HG02588 (cell line): ENCODE measurements at regions not wholly inside any gene's neighbourhood (a gene's known extent, or its start where the extent isn't known, plus 50 kb on each side); places are given as distances from the start of the nearest gene placed in this dataset.
"Not testable (repeated sequence)": the region's sequence is repeated elsewhere in the genome, so short reads cannot be mapped to it uniquely, and the experiment has no call there.

Source experiments
- ATAC-seq: cut with Tn5 transposase; IDR thresholded peaks from one replicate; pipeline ENCODE4 v1.9.1; 2021; ENCODE audit warnings: mild to moderate bottlenecking, moderate library complexity; ENCODE audit not compliant: unreplicated experiment

DNA sequence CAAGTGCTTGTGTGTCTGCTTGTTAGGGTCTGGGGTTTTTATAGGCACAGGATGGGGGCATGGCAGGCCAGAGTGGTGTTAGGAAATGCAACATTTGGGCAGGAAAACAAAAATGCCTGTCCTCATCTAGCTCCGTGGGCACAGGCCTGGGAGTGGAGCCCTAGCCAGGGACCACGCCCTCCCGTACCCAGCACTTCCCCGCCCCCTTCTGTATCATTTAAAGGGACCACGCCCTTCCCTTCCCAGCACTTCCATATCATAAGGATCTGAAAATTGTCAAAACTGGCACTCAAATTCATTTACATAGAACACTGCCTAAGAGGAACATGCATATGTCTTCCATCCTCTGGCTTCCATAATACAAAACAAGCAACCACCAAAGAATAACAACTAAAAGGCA lies 185.8 kb downstream of the B3GLCT start:
- no peak for ATAC-seq

GRCh38 chr13:31394506-31394905 lies 194.7 kb downstream of the B3GLCT start:
- no peak for ATAC-seq

DNA sequence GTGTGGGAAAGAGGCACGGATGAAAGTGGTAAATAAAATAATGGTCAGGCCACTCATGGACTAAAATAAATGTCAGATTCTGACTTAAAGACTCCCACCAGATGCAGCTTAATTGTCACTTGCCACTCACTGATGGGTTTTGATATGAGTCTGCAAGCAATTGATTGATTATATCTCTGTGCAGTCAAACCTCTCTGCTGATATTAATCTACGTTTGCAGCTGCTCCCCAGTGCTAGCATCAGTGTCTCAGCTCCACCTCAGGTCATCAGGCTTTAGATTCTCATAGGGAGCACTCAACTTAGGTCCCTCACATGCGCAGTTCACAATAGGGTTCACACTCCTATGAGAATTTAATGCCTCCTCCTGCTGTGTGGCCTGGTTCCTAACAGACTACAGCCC lies 195.3 kb downstream of the B3GLCT start:
- no peak for ATAC-seq

- ATAC-seq, result no peak
These were observed 199.9 kb downstream of the B3GLCT start for GRCh38 chr13:31399690-31400089.

- ATAC-seq, result not testable (repeated sequence)
These were observed 203.9 kb downstream of the B3GLCT start for GRCh38 chr13:31403711-31404110.

- no peak for ATAC-seq
These were observed 209.2 kb downstream of the B3GLCT start for GRCh38 chr13:31408927-31409326.

GRCh38 chr13:31409678-31410356 lies 210.0 kb downstream of the B3GLCT start:
- no peak for ATAC-seq

DNA sequence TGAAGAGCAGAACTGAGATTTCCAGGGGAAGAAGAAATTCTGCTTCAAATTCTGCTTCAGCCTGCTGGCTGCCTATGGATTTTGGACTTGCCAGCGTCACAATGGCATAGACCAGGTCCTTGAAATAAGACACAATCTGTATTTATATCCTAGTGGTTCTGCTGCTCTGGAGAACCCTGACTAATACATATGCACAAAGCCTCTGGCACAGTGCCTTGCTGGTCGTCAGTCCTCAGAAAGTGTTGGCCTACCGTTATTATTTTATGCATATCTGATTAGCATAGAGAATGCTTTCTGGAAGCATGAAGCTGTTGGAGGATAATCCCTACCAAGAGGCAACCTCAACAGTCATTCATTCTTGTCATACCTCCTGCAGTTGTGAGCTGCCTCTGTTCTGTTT lies 213.7 kb downstream of the B3GLCT start:
- ATAC-seq, result no peak

DNA sequence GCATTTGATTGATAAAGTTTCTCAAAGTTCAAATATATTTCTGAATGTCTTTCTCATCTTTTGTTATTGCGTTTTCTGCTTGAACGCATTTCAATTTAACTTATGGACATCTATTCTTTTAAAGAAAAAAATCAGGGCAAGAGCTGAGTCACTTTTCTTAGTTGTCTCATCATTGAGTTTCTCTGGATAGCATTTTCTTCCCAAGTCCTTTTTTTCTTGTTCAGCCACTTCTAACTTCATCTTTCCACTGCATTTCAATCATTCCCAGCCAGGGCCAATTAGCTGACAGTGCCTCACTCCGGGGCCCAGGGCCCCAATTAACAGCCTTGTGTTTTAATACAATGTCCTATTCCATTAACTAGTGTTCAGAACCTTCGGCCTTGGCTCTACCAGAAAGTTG lies 216.3 kb downstream of the B3GLCT start:
- no peak for ATAC-seq

DNA sequence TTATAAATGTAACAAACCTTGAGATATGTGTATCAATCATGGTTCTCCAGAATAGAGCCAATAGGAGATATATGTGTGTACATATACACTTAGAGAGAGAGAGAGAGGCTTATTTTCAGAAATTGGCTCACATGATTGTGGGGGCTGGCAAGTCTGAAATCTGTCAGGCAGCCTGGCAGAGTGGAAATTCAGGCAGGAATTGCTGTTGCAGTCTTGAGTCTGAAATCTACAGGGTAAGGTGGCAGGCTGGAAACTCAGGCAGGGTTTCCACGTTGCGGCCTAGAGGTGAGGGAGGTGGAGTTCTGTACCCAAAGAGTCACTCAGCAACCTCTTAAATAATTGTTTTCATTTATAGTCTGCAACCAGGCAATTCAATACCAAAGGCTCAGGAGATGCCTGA lies 218.4 kb downstream of the B3GLCT start:
- ATAC-seq, result no peak

GRCh38 chr13:31421756-31422155 lies 222.0 kb downstream of the B3GLCT start:
- no peak for ATAC-seq

GRCh38 chr13:31424130-31424729 lies 224.5 kb downstream of the B3GLCT start:
- peak; percentile 99 for ATAC-seq

GRCh38 chr13:31426395-31426794 lies 226.6 kb downstream of the B3GLCT start:
- ATAC-seq, result no peak

- ATAC-seq, result no peak
These were observed 227.7 kb downstream of the B3GLCT start for GRCh38 chr13:31427151-31428100.

- ATAC-seq, result no peak
These were observed 232.0 kb downstream of the B3GLCT start for GRCh38 chr13:31431722-31432137.

GRCh38 chr13:31433207-31433606 lies 233.4 kb downstream of the B3GLCT start:
- ATAC-seq, result no peak

- ATAC-seq, result no peak
These were observed 234.0 kb downstream of the B3GLCT start for GRCh38 chr13:31433746-31434145.

DNA sequence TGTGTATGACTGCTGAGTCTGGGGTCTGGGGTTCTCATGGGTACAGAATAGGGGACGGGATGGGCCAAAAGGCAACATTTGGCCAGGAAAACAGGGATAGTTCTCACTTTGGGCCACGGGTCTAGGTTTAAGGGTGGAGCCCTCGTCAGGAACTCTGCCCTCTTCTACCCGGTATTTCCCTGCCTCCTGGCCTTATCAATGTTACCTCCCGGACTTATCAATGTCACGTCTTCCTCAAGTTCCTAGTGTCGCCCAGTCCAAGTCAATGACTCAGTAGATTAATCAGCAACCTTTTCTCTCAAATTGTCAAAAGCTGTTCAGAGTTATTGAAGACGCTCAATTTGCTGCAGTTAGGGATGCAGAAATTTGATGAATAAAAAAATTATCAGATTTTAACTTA lies 234.8 kb downstream of the B3GLCT start:
- ATAC-seq, result no peak

DNA sequence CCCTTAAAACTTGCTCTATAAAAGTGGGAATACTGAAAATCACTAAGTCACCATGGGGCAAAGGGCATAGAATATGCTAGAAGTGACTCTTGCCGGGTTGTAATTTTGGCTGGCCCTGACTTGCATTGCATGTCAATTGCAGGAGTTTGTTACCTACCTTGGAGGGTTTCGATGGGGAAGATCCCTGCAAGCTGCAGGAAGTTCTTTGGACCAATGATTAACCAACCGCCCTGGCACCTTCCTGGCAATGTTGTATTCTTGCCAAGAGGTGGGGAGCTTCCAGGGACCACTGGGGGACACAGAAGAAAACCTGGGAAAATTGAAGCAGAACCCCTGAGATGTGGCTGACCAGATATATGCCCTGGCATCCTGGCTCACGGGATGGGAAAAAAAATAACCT lies 235.8 kb downstream of the B3GLCT start:
- no peak for ATAC-seq

DNA sequence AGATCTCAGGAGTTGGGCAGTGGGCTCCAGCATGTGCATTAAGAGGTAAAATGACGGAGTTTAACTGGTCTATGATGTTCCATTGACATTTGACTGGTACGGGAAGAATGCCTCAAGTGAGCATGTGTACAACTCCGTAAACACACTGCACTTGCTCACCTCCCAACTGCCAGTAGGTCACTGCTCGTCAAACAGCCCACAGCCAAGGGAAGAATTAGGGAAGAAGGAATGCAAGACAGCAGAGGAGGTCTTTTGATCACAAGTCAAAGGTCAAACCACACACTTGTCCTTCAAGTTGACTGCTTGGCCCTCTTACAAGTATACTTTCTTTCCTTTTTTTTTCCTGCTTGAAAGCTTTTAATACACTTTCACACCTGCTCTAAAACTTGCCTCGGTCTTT lies 236.7 kb downstream of the B3GLCT start:
- ATAC-seq, result no peak

DNA sequence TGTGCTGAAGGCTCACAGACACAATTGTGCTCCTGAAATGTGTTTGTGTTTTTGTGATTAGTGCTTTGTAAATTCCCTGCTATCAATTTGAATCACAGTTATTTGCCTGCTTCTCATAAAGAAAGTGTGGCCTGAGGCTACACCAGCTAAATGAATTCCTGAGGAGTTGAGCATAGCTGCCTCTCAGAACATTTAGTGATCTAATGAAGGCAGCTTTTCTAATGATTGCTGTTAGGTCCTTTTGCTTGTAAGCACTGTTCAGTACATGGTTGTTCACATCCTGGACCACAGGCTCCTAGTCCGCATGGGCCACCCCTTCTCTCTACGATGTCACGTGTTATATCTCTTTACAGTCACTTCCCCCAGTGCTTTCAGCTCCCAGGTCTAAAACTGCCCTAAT lies 238.2 kb downstream of the B3GLCT start:
- no peak for ATAC-seq

DNA sequence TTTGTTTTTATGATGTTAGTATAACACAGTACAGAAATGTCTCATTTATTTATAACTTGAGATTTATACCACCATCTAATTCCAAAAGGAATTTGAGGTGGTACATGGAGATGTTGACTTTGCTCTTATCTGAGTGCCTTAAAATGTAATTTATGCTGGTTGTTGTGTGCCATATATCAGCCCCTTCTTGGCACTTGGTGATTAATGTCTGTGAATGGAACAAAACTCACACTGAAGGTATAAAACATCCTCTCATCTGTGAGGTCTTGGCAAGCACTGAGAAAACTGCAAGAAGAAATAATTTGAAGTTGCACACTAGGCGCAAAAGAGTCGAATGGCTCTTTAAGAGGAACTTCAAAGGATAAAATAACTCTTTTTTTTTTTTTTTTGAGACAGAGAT lies 240.4 kb downstream of the B3GLCT start:
- ATAC-seq, result no peak
